Heart left ventricle (tissue), 13 donors: ENCODE measurements at regions not wholly inside any gene's neighbourhood (a gene's known extent, or its start where the extent isn't known, plus 50 kb on each side); places are given as distances from the start of the nearest gene placed in this dataset.

Experiments used
- POLR2A ChIP-seq, 2 donors: fragments of 450-650 bp; IDR thresholded peaks; one replicate each; pipeline ENCODE4 v1.6.1; 2017; ENCODE audit warnings: antibody characterized with exemption in 2 of 2, mild to moderate bottlenecking in 2 of 2, moderate library complexity in 2 of 2
- TF ChIP-seq, protein P1 (sequence below), 12 donors: fragments of 200-600 bp; sonication (generic) in 4 of 12; IDR thresholded peaks; one replicate each; pipeline versions ENCODE4 v1.5.0 to v1.8.0; 2018 to 2022; ENCODE audit warnings: antibody characterized with exemption in 12 of 12, mild to moderate bottlenecking in 5 of 12
- donor health status: ischemic (EF 13 %, LVEDD 7.1; RV severe dilation, severe dysfunction).
- donor health status: DM: no; HTN: yes; CAD: no.
- donor health status: DM: no; HTN: no; CAD: no.
- donor health status: ischemic (EF 25% LVEDD 6.9; RV normal size, moderate dysfunction).
- donor health status: ischemic (EF 25% LVEDD 5.7; RV mildly dilated, moderate dysfunction).
- donor health status: ischemic (EF 35%, LVEDD 5.7; RV mildly dilated, moderate dysfunction).
- donor health status: nonischemic (EF 11% LVEDD 7.7; RV severe dilation, severe dysfunction).
- donor health status: DM: yes; HTN: yes; CAD: no.
- donor health status: PGD.
- donor health status: ischemic (EF 29% LVEDD 5.4; RV normal size, mild dysfunction).
- donor health status: nonischemic (EF 23%, LVEDD 6.1; RV moderate dilation, normal function).

- TF ChIP-seq, protein P1, sequence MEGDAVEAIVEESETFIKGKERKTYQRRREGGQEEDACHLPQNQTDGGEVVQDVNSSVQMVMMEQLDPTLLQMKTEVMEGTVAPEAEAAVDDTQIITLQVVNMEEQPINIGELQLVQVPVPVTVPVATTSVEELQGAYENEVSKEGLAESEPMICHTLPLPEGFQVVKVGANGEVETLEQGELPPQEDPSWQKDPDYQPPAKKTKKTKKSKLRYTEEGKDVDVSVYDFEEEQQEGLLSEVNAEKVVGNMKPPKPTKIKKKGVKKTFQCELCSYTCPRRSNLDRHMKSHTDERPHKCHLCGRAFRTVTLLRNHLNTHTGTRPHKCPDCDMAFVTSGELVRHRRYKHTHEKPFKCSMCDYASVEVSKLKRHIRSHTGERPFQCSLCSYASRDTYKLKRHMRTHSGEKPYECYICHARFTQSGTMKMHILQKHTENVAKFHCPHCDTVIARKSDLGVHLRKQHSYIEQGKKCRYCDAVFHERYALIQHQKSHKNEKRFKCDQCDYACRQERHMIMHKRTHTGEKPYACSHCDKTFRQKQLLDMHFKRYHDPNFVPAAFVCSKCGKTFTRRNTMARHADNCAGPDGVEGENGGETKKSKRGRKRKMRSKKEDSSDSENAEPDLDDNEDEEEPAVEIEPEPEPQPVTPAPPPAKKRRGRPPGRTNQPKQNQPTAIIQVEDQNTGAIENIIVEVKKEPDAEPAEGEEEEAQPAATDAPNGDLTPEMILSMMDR (IDR thresholded peaks at IDR 0.05), result no peak
- TF ChIP-seq POLR2A (IDR thresholded peaks at IDR 0.05), result no peak
Observed at GRCh38 chr14:30045720-30046119, 118.1 kb upstream of the PRKD1 start.
